ENCODE measurements at regions not wholly inside any gene's neighbourhood (a gene's known extent, or its start where the extent isn't known, plus 50 kb on each side); places are given as distances from the start of the nearest gene placed in this dataset.

GRCh38 chr7:53600296-53600695 is 564.9 kb downstream of the POM121L12 start:
- TF ChIP-seq EZH2 (IDR thresholded peaks at IDR 0.05) = no peak
- TF ChIP-seq POLR2AphosphoS5 (IDR thresholded peaks at IDR 0.05; ENCODE audit: borderline replicate concordance, low read depth, low read length) = no peak
